Spleen (tissue), 11 donors: ENCODE measurements at regions not wholly inside any gene's neighbourhood (a gene's known extent, or its start where the extent isn't known, plus 50 kb on each side); places are given as distances from the start of the nearest gene placed in this dataset.

ENCODE experiments used
- DNase-seq: peaks from one replicate; pipeline ENCODE4 v3.0.0-alpha.2; 2020
- H3K27ac ChIP-seq, 8 donors: fragments of 200-600 bp; sonication (generic) in 7 of 8; 1 replicate in 4 of 8; 2 replicates in 4 of 8; pipeline versions ENCODE4 v1.5.0 to v1.8.0; 2016 to 2021; ENCODE audit warnings: inconsistent platforms in 4 of 8, mild to moderate bottlenecking in 4 of 8, moderate library complexity in 1 of 8
- H3K27me3 ChIP-seq, 7 donors: fragments of 200-600 bp; sonication (generic) in 6 of 7; replicated peaks in 1 of 7; 1 replicate in 4 of 7; 2 replicates in 3 of 7; pipeline versions ENCODE4 v1.5.0 to v1.8.0; 2016 to 2021; ENCODE audit warnings: inconsistent platforms in 3 of 7, mild to moderate bottlenecking in 1 of 7
- H3K36me3 ChIP-seq, 6 donors: fragments of 200-600 bp; sonication (generic) in 5 of 6; 1 replicate in 4 of 6; 2 replicates in 2 of 6; pipeline versions ENCODE4 v1.5.0 to v1.8.0; 2016 to 2021; ENCODE audit warnings: inconsistent platforms in 2 of 6
- H3K4me1 ChIP-seq, 6 donors: fragments of 200-600 bp; sonication (generic) in 5 of 6; 1 replicate in 3 of 6; 2 replicates in 3 of 6; pipeline versions ENCODE4 v1.5.0 to v1.8.0; 2016 to 2021; ENCODE audit warnings: inconsistent platforms in 3 of 6
- H3K4me3 ChIP-seq, 8 donors: fragments of 200-600 bp; sonication (generic) in 7 of 8; 1 replicate in 4 of 8; 2 replicates in 4 of 8; pipeline versions ENCODE4 v1.5.0 to v1.8.0; 2016 to 2021; ENCODE audit warnings: inconsistent platforms in 4 of 8, mild to moderate bottlenecking in 4 of 8, moderate library complexity in 2 of 8
- H3K9me3 ChIP-seq, 8 donors: fragments of 200-600 bp; sonication (generic) in 7 of 8; 1 replicate in 4 of 8; 2 replicates in 4 of 8; pipeline versions ENCODE4 v1.5.0 to v1.8.0; 2016 to 2021; ENCODE audit warnings: inconsistent platforms in 4 of 8
- CTCF ChIP-seq, 11 experiments: fragments of 200-600 bp in 7 of 11; fragments of 450-650 bp in 4 of 11; sonication (generic) in 4 of 11; IDR thresholded peaks in 8 of 11; conservative IDR thresholded peaks in 3 of 11; 1 replicate in 7 of 11; 2 replicates in 4 of 11; pipeline versions ENCODE4 v1.4.0 to v1.8.0; 2016 to 2021; ENCODE audit warnings: antibody characterized with exemption in 11 of 11, inconsistent platforms in 4 of 11, mild to moderate bottlenecking in 1 of 11
- POLR2A ChIP-seq, 3 donors: fragments of 450-650 bp; IDR thresholded peaks; one replicate each; pipeline ENCODE4 v1.5.1; 2017; ENCODE audit warnings: antibody characterized with exemption in 3 of 3, mild to moderate bottlenecking in 1 of 3
- POLR2AphosphoS5 ChIP-seq, 3 donors: sonication (generic); formaldehyde crosslinking; IDR thresholded peaks; one replicate each; pipeline ENCODE4 v1.5.1; 2017; ENCODE audit warnings: antibody characterized with exemption in 3 of 3
- WGBS, 5 donors: extraction: QIAGEN DNeasy Blood & Tissue Kit in 3 of 5; methylation state at CpG; one replicate each; pipeline versions ENCODE4 v1.1.5 to v1.1.7; 2013 to 2018; 5-methylcytosine and 5-hydroxymethylcytosine counted together
- intact Hi-C: fragments of 100-400 bp; cut with DNase I; formaldehyde crosslinking; loops from one replicate; pipeline ENCODE4 v1.15.0; 2023; ENCODE audit warnings: low total_unique reads
- donor health status: healthy with polysubstance abuse.
- donor health status: DM: no; HTN: no; CAD: no; lungs with moderate emphysema.
- donor health status: DM: no; HTN: no; CAD: no.
- donor health status: Bipolar disorder and iron deficiency.
- donor health status: healthy.
- donor health status: DM: no; HTN: no; CAD: no.
- donor health status: DM: yes; HTN: yes; CAD: no.

DNA sequence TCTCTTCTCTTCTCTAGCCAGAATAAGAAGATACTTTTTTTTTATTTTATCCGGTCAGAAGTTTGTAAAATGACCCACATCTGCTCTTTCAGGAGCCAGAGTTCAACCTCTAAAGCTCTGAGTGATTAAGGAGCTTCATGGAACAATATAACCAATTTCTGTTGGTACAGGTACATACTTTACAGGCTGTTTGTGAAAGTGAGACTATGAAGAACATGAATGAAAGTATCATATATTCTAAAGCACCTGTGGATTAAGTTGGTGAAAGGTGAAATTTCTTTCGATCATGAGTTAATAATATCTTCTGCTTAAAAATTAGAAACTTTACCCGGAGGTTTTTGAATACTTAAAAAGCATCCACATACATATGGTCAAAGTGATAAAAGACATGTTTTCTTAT is 65.2 kb downstream of the DMRT2 start:
- DNase-seq, result no peak

GRCh38 chr9:1117439-1117838 is 67.3 kb downstream of the DMRT2 start:
- no peak for DNase-seq
- WGBS, 5 donors, result 61 to 78% (median 69%) methylated on average over 1 of the region's 1 CpG
- Histone ChIP-seq H3K36me3 (no peaks in the 10 kb centered on the region), H3K27ac (no peak overlapping the region), H3K4me1 (no peaks in the 10 kb centered on the region), H3K9me3 (no peaks in the 10 kb centered on the region), H3K27me3 (no peaks in the 10 kb centered on the region), H3K4me3 (no peak overlapping the region)
- intact Hi-C loops, result no loop called here
- no peak for TF ChIP-seq POLR2AphosphoS5 (IDR thresholded peaks at IDR 0.05)
- no peak for TF ChIP-seq POLR2A (IDR thresholded peaks at IDR 0.05)

More for the DNA sequence above, 65.2 kb downstream of the DMRT2 start:
- Histone ChIP-seq H3K4me1 (no peaks in the 10 kb centered on the region), H3K27me3 (no peaks in the 10 kb centered on the region), H3K4me3 (no peak overlapping the region), H3K9me3 (peaks cover 0 to 4% (median 0%) of the 10 kb centered on the region in 8 donors), H3K36me3 (no peaks in the 10 kb centered on the region), H3K27ac (no peak overlapping the region)
- no peak for TF ChIP-seq POLR2A (IDR thresholded peaks at IDR 0.05)
- TF ChIP-seq CTCF (IDR thresholded peaks at IDR 0.05 in 8 of 11, conservative IDR thresholded peaks at IDR 0.05 in 3 of 11), result no peak
- no peak for TF ChIP-seq POLR2AphosphoS5 (IDR thresholded peaks at IDR 0.05)
- intact Hi-C loops, result no loop called here
- 87 to 93% (median 89%) methylated on average over 3 of the region's 3 CpGs for WGBS, 5 donors

GRCh38 chr9:1120500-1121165 is 70.5 kb downstream of the DMRT2 start:
- no peak overlapping the region for H3K4me3 ChIP-seq
- intact Hi-C loops, result no loop called here
- no peaks in the 10 kb centered on the region for H3K9me3 ChIP-seq
- DNase-seq, result no peak
- TF ChIP-seq POLR2AphosphoS5 (IDR thresholded peaks at IDR 0.05) (no peak), CTCF (IDR thresholded peaks at IDR 0.05 in 8 of 11, conservative IDR thresholded peaks at IDR 0.05 in 3 of 11) (no peak), POLR2A (IDR thresholded peaks at IDR 0.05) (no peak)
- no peaks in the 10 kb centered on the region for H3K27me3 ChIP-seq
- H3K4me1 ChIP-seq, result no peaks in the 10 kb centered on the region
- whole genome bisulfite sequencing, 5 donors, result 53 to 62% (median 56%) methylated on average over 6 of the region's 6 CpGs
- no peaks in the 10 kb centered on the region for H3K36me3 ChIP-seq
- no peak overlapping the region for H3K27ac ChIP-seq

- no peak overlapping the region for H3K27ac ChIP-seq
- no peaks in the 10 kb centered on the region for H3K4me1 ChIP-seq
- 58 to 79% (median 61%) methylated on average over 2 of the region's 2 CpGs for WGBS, 5 donors
- H3K4me3 ChIP-seq, result no peak overlapping the region
- intact Hi-C loops, result no loop called here
- TF ChIP-seq CTCF (IDR thresholded peaks at IDR 0.05 in 8 of 11, conservative IDR thresholded peaks at IDR 0.05 in 3 of 11), result no peak
- no peak for TF ChIP-seq POLR2AphosphoS5 (IDR thresholded peaks at IDR 0.05)
- TF ChIP-seq POLR2A (IDR thresholded peaks at IDR 0.05), result no peak
- no peaks in the 10 kb centered on the region for H3K36me3 ChIP-seq
- H3K27me3 ChIP-seq, result peaks cover 0 to 8% (median 0%) of the 10 kb centered on the region in 7 donors
- no peak for DNase-seq
- peaks cover 0 to 5% (median 0%) of the 10 kb centered on the region in 8 donors for H3K9me3 ChIP-seq
Observed at GRCh38 chr9:1125741-1126140, 75.6 kb downstream of the DMRT2 start.
